Stimulated activated naive B cell treated with anti-CD40 and anti-IgM and Interleukin-4, amounts not matched to agents 10 μg/mL and 1 μg/mL and 100 μg/mL, for 72 hours (primary cell): ENCODE measurements at regions not wholly inside any gene's neighbourhood (a gene's known extent, or its start where the extent isn't known, plus 50 kb on each side); places are given as distances from the start of the nearest gene placed in this dataset.
"Not testable (repeated sequence)": the region's sequence is repeated elsewhere in the genome, so short reads cannot be mapped to it uniquely, and the experiment has no call there.

ENCODE experiments used
- ATAC-seq, 2 donors: fragments of 150-1000 bp; cut with Tn5 transposase; replicated peaks; 2 replicates each; pipeline ENCODE4 v1.10.0; 2021; ENCODE audit warnings: moderate library complexity in 1 of 2
- DNase-seq: peaks from one replicate; pipeline ENCODE4 v3.0.0; 2021
- H3K27ac Mint-ChIP-seq: one replicate; pipeline ENCODE4 v1.8.0; 2022; ENCODE audit warnings: mild to moderate bottlenecking, mixed read lengths
- H3K27me3 Mint-ChIP-seq, 2 donors: one replicate each; pipeline ENCODE4 v1.8.0; 2022; ENCODE audit warnings: mixed read lengths in 2 of 2
- H3K36me3 Mint-ChIP-seq, 2 donors: one replicate each; pipeline ENCODE4 v1.8.0; 2022; ENCODE audit warnings: mixed read lengths in 2 of 2, mild to moderate bottlenecking in 1 of 2
- H3K4me1 Mint-ChIP-seq, 2 donors: one replicate each; pipeline ENCODE4 v1.8.0; 2022; ENCODE audit warnings: mixed read lengths in 2 of 2, mild to moderate bottlenecking in 1 of 2
- H3K4me3 Mint-ChIP-seq, 2 donors: one replicate each; pipeline ENCODE4 v1.8.0; 2022; ENCODE audit warnings: mild to moderate bottlenecking in 2 of 2, mixed read lengths in 2 of 2, moderate library complexity in 1 of 2
- H3K9me3 Mint-ChIP-seq, 2 donors: one replicate each; pipeline ENCODE4 v1.8.0; 2022; ENCODE audit warnings: mixed read lengths in 2 of 2, mild to moderate bottlenecking in 1 of 2

- peaks cover 3% of the 10 kb centered on the region in 2 donors for H3K9me3 Mint-ChIP-seq
- ATAC-seq (no peak), DNase-seq (no peak)
- no peak overlapping the region for H3K27ac Mint-ChIP-seq
- no peak overlapping the region for H3K4me3 Mint-ChIP-seq
- H3K27me3 Mint-ChIP-seq: no peaks in the 10 kb centered on the region
- H3K4me1 Mint-ChIP-seq: no peaks in the 10 kb centered on the region
- no peaks in the 10 kb centered on the region for H3K36me3 Mint-ChIP-seq
Measured at GRCh38 chr7:113763226-113763625, 155.6 kb downstream of the PPP1R3A start.

GRCh38 chr7:113756250-113756649, 162.6 kb downstream of the PPP1R3A start:
- ATAC-seq (no peak), DNase-seq (no peak)
- Mint-ChIP-seq H3K4me1 (no peaks in the 10 kb centered on the region), H3K4me3 (no peak overlapping the region), H3K27ac (no peak overlapping the region), H3K9me3 (peaks cover 0 to 4% of the 10 kb centered on the region in 2 donors), H3K27me3 (no peaks in the 10 kb centered on the region), H3K36me3 (no peaks in the 10 kb centered on the region)

- no peak for ATAC-seq
- Mint-ChIP-seq H3K4me1 (no peaks in the 10 kb centered on the region), H3K9me3 (peaks cover 0 to 2% of the 10 kb centered on the region in 2 donors), H3K36me3 (no peaks in the 10 kb centered on the region), H3K27me3 (no peaks in the 10 kb centered on the region), H3K4me3 (no peak overlapping the region), H3K27ac (no peak overlapping the region)
- no peak for DNase-seq
Measured at GRCh38 chr7:113752689-113753088, 166.1 kb downstream of the PPP1R3A start.

- H3K36me3 Mint-ChIP-seq: no peaks in the 10 kb centered on the region
- H3K27ac Mint-ChIP-seq: no peak overlapping the region
- no peak for DNase-seq
- no peaks in the 10 kb centered on the region for H3K27me3 Mint-ChIP-seq
- H3K4me1 Mint-ChIP-seq: no peaks in the 10 kb centered on the region
- no peak for ATAC-seq
- peaks cover 0 to 1% of the 10 kb centered on the region in 2 donors for H3K9me3 Mint-ChIP-seq
- no peak overlapping the region for H3K4me3 Mint-ChIP-seq
Measured at GRCh38 chr7:113752289-113752688, 166.5 kb downstream of the PPP1R3A start.

GRCh38 chr7:113751547-113751946, 167.3 kb downstream of the PPP1R3A start:
- H3K4me3 Mint-ChIP-seq: no peak overlapping the region
- no peaks in the 10 kb centered on the region for H3K4me1 Mint-ChIP-seq
- H3K9me3 Mint-ChIP-seq: peaks cover 0 to 1% of the 10 kb centered on the region in 2 donors
- no peaks in the 10 kb centered on the region for H3K27me3 Mint-ChIP-seq
- H3K27ac Mint-ChIP-seq: no peak overlapping the region
- no peaks in the 10 kb centered on the region for H3K36me3 Mint-ChIP-seq
- no peak for DNase-seq
- no peak for ATAC-seq

- ATAC-seq, H3K4me3 Mint-ChIP-seq, H3K27ac Mint-ChIP-seq, H3K9me3 Mint-ChIP-seq, H3K36me3 Mint-ChIP-seq, H3K4me1 Mint-ChIP-seq, DNase-seq, H3K27me3 Mint-ChIP-seq: not testable (repeated sequence)
Measured at GRCh38 chr7:113748385-113748784, 170.4 kb downstream of the PPP1R3A start.

GRCh38 chr7:113742946-113743431, 175.8 kb downstream of the PPP1R3A start:
- not testable (repeated sequence) for ATAC-seq, H3K4me1 Mint-ChIP-seq, H3K27ac Mint-ChIP-seq, H3K36me3 Mint-ChIP-seq, H3K9me3 Mint-ChIP-seq, H3K27me3 Mint-ChIP-seq, H3K4me3 Mint-ChIP-seq, DNase-seq

- no peaks in the 10 kb centered on the region for H3K36me3 Mint-ChIP-seq
- DNase-seq: no peak
Measured at GRCh38 chr7:113742377-113742776, 176.4 kb downstream of the PPP1R3A start.

GRCh38 chr7:113731571-113731970, 187.2 kb downstream of the PPP1R3A start:
- no peaks in the 10 kb centered on the region for H3K27me3 Mint-ChIP-seq
- no peaks in the 10 kb centered on the region for H3K4me1 Mint-ChIP-seq
- ATAC-seq: no peak
- no peaks in the 10 kb centered on the region for H3K36me3 Mint-ChIP-seq
- H3K27ac Mint-ChIP-seq: no peak overlapping the region
- no peaks in the 10 kb centered on the region for H3K9me3 Mint-ChIP-seq
- no peak for DNase-seq
- H3K4me3 Mint-ChIP-seq: no peak overlapping the region

More at GRCh38 chr7:113742377-113742776, 176.4 kb downstream of the PPP1R3A start:
- Mint-ChIP-seq H3K4me3 (no peak overlapping the region), H3K27ac (no peak overlapping the region), H3K9me3 (peaks cover 5 to 6% of the 10 kb centered on the region in 2 donors), H3K27me3 (no peaks in the 10 kb centered on the region), H3K4me1 (no peaks in the 10 kb centered on the region)
- ATAC-seq: no peak

- no peak overlapping the region for H3K4me3 Mint-ChIP-seq
- H3K27ac Mint-ChIP-seq: no peak overlapping the region
- ATAC-seq: no peak
- no peak for DNase-seq
- no peaks in the 10 kb centered on the region for H3K4me1 Mint-ChIP-seq
- no peaks in the 10 kb centered on the region for H3K9me3 Mint-ChIP-seq
- no peaks in the 10 kb centered on the region for H3K27me3 Mint-ChIP-seq
- no peaks in the 10 kb centered on the region for H3K36me3 Mint-ChIP-seq
Measured at GRCh38 chr7:113730309-113730955, 188.4 kb downstream of the PPP1R3A start.

GRCh38 chr7:113727486-113727885, 191.3 kb downstream of the PPP1R3A start:
- H3K36me3 Mint-ChIP-seq: no peaks in the 10 kb centered on the region
- no peak for ATAC-seq
- H3K4me3 Mint-ChIP-seq: no peak overlapping the region
- H3K9me3 Mint-ChIP-seq: peaks cover 0 to 2% of the 10 kb centered on the region in 2 donors
- DNase-seq: no peak
- no peaks in the 10 kb centered on the region for H3K27me3 Mint-ChIP-seq
- no peak overlapping the region for H3K27ac Mint-ChIP-seq
- no peaks in the 10 kb centered on the region for H3K4me1 Mint-ChIP-seq

GRCh38 chr7:113722006-113722405, 196.8 kb downstream of the PPP1R3A start:
- Mint-ChIP-seq H3K9me3 (peaks cover 0 to 2% of the 10 kb centered on the region in 2 donors), H3K4me1 (no peaks in the 10 kb centered on the region), H3K27ac (no peak overlapping the region), H3K4me3 (no peak overlapping the region), H3K27me3 (no peaks in the 10 kb centered on the region), H3K36me3 (no peaks in the 10 kb centered on the region)
- ATAC-seq (no peak), DNase-seq (no peak)

GRCh38 chr7:113717739-113718138, 201.1 kb downstream of the PPP1R3A start:
- Mint-ChIP-seq H3K27me3 (no peaks in the 10 kb centered on the region), H3K4me1 (no peaks in the 10 kb centered on the region), H3K36me3 (no peaks in the 10 kb centered on the region), H3K4me3 (no peak overlapping the region), H3K9me3 (no peaks in the 10 kb centered on the region), H3K27ac (no peak overlapping the region)
- DNase-seq (no peak), ATAC-seq (no peak)

GRCh38 chr7:113715981-113716856, 202.6 kb downstream of the PPP1R3A start:
- Mint-ChIP-seq H3K4me3 (no peak overlapping the region), H3K9me3 (peaks cover 2 to 4% of the 10 kb centered on the region in 2 donors), H3K4me1 (no peaks in the 10 kb centered on the region), H3K27me3 (peaks cover 0 to 4% of the 10 kb centered on the region in 2 donors), H3K36me3 (no peaks in the 10 kb centered on the region), H3K27ac (no peak overlapping the region)
- ATAC-seq (no peak), DNase-seq (no peak)

GRCh38 chr7:113715262-113715661, 203.5 kb downstream of the PPP1R3A start:
- no peak for DNase-seq
- peaks cover 2 to 4% of the 10 kb centered on the region in 2 donors for H3K27me3 Mint-ChIP-seq
- no peak overlapping the region for H3K27ac Mint-ChIP-seq
- no peak for ATAC-seq
- no peaks in the 10 kb centered on the region for H3K36me3 Mint-ChIP-seq
- no peaks in the 10 kb centered on the region for H3K4me1 Mint-ChIP-seq
- H3K4me3 Mint-ChIP-seq: no peak overlapping the region
- H3K9me3 Mint-ChIP-seq: peaks cover 2 to 4% of the 10 kb centered on the region in 2 donors
